ENCODE measurements at regions not wholly inside any gene's neighbourhood (a gene's known extent, or its start where the extent isn't known, plus 50 kb on each side); places are given as distances from the start of the nearest gene placed in this dataset.

DNA sequence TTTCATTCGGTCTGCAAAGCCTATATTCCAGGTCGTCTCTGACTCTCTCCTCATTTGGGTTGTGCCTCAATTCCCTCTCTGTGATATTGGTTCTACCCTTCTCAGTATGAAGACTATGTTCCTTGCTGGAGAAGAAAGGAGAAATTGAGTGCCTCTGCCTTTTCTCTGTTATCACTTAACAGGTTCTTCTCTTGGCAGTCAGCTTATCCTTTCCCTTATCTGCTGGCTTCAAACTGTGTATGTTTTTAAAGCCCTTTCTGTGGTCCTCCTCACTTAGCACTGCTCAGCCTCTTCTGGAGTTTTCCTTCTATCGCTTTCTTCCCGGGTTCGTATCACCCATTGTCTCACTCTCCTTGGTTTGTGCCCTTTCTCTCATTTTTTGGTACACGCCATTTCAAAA, 65.3 kb upstream of the FSTL1 start:
- no peak for DNase-seq (ENCODE audit: low read depth)
- TF ChIP-seq, protein P1, sequence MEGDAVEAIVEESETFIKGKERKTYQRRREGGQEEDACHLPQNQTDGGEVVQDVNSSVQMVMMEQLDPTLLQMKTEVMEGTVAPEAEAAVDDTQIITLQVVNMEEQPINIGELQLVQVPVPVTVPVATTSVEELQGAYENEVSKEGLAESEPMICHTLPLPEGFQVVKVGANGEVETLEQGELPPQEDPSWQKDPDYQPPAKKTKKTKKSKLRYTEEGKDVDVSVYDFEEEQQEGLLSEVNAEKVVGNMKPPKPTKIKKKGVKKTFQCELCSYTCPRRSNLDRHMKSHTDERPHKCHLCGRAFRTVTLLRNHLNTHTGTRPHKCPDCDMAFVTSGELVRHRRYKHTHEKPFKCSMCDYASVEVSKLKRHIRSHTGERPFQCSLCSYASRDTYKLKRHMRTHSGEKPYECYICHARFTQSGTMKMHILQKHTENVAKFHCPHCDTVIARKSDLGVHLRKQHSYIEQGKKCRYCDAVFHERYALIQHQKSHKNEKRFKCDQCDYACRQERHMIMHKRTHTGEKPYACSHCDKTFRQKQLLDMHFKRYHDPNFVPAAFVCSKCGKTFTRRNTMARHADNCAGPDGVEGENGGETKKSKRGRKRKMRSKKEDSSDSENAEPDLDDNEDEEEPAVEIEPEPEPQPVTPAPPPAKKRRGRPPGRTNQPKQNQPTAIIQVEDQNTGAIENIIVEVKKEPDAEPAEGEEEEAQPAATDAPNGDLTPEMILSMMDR (IDR thresholded peaks at IDR 0.05; ENCODE audit: low read depth, low read length, missing control alignments), result no peak
- in situ Hi-C loops (cut with HindIII; ENCODE audit: low sequenced_read_pairs), result no loop called here
- no peak overlapping the region for H3K4me3 ChIP-seq (ENCODE audit: low read depth, low read length)

DNA sequence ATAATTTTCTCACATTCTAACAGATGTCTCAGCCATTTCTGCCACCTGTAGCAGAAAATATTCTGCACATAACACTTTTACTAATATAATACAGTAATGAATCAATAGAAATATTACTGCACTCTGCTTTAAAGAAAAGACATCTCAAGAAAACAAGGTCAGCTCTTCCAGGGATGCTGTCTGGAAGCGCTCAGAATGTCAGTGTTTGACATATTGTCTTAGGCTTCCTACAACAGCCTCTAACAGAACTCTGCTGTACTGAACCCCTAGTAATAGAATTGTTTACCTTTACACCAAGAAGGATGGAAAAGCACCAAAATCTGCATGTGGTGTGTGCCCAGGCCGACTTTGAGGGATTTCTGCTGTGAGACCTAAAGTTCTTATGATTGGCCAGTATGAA, 61.9 kb upstream of the FSTL1 start:
- H3K4me3 ChIP-seq (ENCODE audit: low read depth, low read length), result no peak overlapping the region
- in situ Hi-C loops (cut with HindIII; ENCODE audit: low sequenced_read_pairs), result no loop called here
- DNase-seq (ENCODE audit: low read depth), result no peak
- TF ChIP-seq, protein P1 (IDR thresholded peaks at IDR 0.05; ENCODE audit: low read depth, low read length, missing control alignments), result no peak

DNA sequence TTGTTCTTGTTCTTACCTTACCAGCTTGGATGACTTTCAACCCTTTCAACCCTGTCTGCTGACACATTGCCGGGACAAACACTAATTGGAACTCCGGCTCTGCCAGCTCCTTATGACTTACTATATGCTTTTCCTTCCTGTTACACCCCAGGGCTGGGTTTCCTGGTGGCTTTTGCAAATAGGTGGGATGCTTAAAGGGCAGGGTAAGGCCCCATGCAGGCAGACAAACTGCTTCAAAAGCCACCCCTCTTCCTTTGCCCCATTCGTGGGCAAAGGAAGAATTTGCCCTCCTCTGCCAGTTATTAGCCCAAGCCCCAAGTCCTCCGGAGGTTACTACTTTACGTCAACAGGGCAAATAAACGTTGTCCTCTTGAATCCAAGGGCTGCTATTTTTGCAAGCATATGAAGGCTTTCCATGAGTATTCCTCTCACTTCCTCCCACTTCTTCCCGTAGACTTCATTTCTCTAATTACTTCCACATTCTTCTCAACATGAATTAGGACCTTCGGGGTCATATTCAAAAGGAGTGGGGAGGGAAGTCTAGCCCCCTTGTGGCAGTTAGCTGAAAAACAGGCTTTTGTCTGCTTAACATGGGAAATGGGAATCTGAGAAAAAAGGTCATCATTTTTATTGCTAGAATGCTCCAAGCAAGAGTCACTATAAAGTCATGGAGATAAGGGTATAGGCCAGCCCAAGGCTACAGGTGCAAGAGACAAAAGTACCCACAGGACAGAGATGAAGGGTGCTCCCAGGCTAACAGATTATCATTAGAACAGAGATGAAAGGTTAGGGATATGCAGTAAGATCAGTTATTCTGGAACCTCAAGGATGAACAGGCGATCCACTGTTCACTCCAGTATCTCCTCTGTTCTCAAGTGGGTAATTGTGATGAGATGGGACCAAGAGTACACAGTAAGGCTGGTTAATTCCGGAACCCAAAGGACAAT, 56.3 kb upstream of the FSTL1 start:
- TF ChIP-seq, protein P1 (IDR thresholded peaks at IDR 0.05; ENCODE audit: low read depth, low read length, missing control alignments), result peak; percentile 77
- in situ Hi-C loops (cut with HindIII; ENCODE audit: low sequenced_read_pairs), result no loop called here
- H3K4me3 ChIP-seq (ENCODE audit: low read depth, low read length), result no peak overlapping the region
- no peak for DNase-seq (ENCODE audit: low read depth)

DNA sequence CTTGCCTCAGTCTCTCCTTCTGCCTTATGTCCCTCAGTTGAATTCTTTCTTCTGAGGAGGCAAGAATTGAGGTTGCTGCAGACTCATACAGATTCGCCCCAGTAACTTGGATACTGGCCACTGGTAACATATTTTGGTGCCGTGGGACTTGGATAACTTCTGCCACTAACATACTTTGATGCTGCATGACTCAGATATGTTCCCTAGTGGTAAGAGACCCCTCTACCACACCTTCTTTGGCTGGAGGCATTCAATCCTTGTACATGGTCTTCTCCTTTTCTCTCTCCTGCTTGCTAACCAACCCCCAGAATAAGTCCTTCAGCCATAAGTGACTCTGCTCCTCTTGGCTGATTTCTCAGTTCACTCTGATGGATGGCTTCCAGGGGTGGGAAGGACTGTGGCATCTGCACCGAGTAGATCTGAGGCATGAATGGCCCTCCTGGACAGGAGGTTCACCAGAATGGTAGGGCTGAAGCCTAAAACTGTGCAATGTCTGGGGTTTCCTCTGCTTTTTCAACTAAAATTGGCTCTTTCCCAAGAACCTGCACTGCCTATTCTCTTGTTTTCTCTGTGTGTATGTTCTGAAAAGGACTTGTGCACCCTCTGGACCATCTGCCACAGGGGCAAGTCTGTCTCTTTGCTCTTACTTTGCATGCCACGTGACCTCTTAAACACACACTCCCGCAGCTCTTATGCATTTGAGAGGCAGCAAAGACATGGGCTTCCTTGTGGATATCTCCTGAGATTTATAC, 55.5 kb upstream of the FSTL1 start:
- H3K4me3 ChIP-seq (ENCODE audit: low read depth, low read length), result no peak overlapping the region
- in situ Hi-C loops (cut with HindIII; ENCODE audit: low sequenced_read_pairs), result no loop called here
- TF ChIP-seq, protein P1 (IDR thresholded peaks at IDR 0.05; ENCODE audit: low read depth, low read length, missing control alignments), result no peak
- DNase-seq (ENCODE audit: low read depth), result peak; percentile 59

DNA sequence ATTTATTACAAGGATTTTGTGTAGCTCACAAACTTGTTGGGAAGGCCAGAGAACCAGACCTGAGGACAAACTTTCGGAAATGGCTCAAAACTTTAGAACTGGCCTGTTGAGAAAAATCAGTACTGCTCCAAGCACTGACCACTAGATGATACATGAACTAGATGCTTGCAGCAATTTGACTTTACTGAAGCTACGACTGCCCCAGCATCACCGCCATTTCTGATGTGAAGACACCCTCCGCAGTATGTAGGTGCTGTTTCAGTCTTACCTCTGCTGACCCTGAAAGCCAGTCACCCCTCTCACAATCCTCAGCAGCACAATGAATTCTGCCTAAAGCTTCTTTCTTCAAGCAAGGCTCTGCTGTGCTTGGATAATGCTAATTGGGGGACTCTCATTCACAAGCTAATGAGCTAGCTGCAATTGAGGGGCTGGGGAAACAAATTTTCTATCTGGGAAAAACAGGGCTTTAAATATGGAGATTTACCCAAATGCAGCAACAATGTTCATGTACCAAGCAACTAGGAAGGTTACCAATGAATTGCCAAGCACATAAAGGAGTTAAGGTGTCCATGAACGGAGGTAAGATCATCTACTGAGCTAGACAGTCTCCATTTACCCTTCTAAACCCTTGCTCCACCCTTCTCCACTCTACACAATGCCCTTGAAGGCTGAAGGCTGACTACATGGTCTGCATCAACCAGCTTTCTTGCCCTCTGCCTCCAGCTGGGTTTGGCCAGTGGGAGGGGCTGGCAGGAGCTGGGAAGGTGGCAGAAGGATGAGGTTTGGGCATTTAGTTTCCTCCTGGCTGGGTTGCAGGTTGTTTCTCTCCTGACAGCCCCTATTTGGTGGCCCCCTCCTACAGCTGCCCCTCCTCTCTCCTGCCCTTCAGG, 53.2 kb upstream of the FSTL1 start:
- no peak overlapping the region for H3K4me3 ChIP-seq (ENCODE audit: low read depth, low read length)
- in situ Hi-C loops (cut with HindIII; ENCODE audit: low sequenced_read_pairs), result loop anchor here (5.0 kb wide), 2 partner anchors 53 to 82 kb away; no protein-coding TSS in a partner anchor
- no peak for DNase-seq (ENCODE audit: low read depth)
- TF ChIP-seq, protein P1 (IDR thresholded peaks at IDR 0.05; ENCODE audit: low read depth, low read length, missing control alignments), result no peak

DNA sequence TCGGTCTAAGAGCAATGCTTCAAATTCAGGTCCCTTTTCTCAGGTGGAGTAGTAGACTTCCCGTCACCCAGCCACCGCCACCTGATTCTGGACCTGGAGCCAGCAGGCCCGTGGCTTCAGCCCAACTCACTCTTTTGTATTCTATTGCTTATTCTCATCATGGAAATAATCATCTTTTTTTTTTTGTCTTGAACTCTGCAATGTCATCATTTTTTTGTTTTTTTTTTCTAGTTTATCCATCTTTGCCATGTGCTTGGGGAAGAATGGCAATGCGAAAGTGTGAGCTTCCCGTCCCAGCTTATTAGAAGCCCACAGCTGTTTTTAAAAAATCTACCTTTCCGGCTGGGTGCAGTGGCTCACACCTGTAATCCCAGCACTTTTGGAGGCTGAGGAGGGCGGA, 51.3 kb upstream of the FSTL1 start:
- in situ Hi-C loops (cut with HindIII; ENCODE audit: low sequenced_read_pairs), result loop anchor here (5.0 kb wide), 2 partner anchors 55 to 80 kb away; no protein-coding TSS in a partner anchor
- no peak for DNase-seq (ENCODE audit: low read depth)
- TF ChIP-seq, protein P1 (IDR thresholded peaks at IDR 0.05; ENCODE audit: low read depth, low read length, missing control alignments), result no peak
- no peak overlapping the region for H3K4me3 ChIP-seq (ENCODE audit: low read depth, low read length)

All from astrocyte of the cerebellum (primary cell).